ENCODE measurements at regions not wholly inside any gene's neighbourhood (a gene's known extent, or its start where the extent isn't known, plus 50 kb on each side); places are given as distances from the start of the nearest gene placed in this dataset.
"Not testable (repeated sequence)": the region's sequence is repeated elsewhere in the genome, so short reads cannot be mapped to it uniquely, and the experiment has no call there.

GRCh38 chr13:50611117-50611781 is 232.2 kb downstream of the DLEU7 start:
- peak in 1 of 3 donors; percentile 69 for DNase-seq (ENCODE audit: low read depth in 2 of 3, low spot score in 2 of 3)

- DNase-seq (ENCODE audit: low read depth in 2 of 3, low spot score in 2 of 3) = no peak
Measured at GRCh38 chr13:50612717-50613116, 230.8 kb downstream of the DLEU7 start.

- DNase-seq (ENCODE audit: low read depth in 2 of 3, low spot score in 2 of 3) = peak in 2 of 3 donors; percentile 43 to 46
Measured at GRCh38 chr13:50613356-50613831, 230.1 kb downstream of the DLEU7 start.

- no peak for DNase-seq (ENCODE audit: low read depth in 2 of 3, low spot score in 2 of 3)
Measured at GRCh38 chr13:50615234-50615633, 228.3 kb downstream of the DLEU7 start.

GRCh38 chr13:50616101-50616500 is 227.4 kb downstream of the DLEU7 start:
- no peak for DNase-seq (ENCODE audit: low read depth in 2 of 3, low spot score in 2 of 3)

- no peak for DNase-seq (ENCODE audit: low read depth in 2 of 3, low spot score in 2 of 3)
Measured at GRCh38 chr13:50617134-50617721, 226.3 kb downstream of the DLEU7 start.

GRCh38 chr13:50618206-50618605 is 225.3 kb downstream of the DLEU7 start:
- DNase-seq (ENCODE audit: low read depth in 2 of 3, low spot score in 2 of 3) = no peak

- DNase-seq (ENCODE audit: low read depth in 2 of 3, low spot score in 2 of 3) = no peak
Measured at GRCh38 chr13:50626101-50626547, 217.4 kb downstream of the DLEU7 start.

- no peak for DNase-seq (ENCODE audit: low read depth in 2 of 3, low spot score in 2 of 3)
Measured at GRCh38 chr13:50627111-50627510, 216.4 kb downstream of the DLEU7 start.

GRCh38 chr13:50628512-50628911 is 215.0 kb downstream of the DLEU7 start:
- not testable (repeated sequence) for DNase-seq (ENCODE audit: low read depth in 2 of 3, low spot score in 2 of 3)

GRCh38 chr13:50629497-50629896 is 214.0 kb downstream of the DLEU7 start:
- DNase-seq (ENCODE audit: low read depth in 2 of 3, low spot score in 2 of 3) = no peak

GRCh38 chr13:50629966-50630365 is 213.5 kb downstream of the DLEU7 start:
- no peak for DNase-seq (ENCODE audit: low read depth in 2 of 3, low spot score in 2 of 3)

GRCh38 chr13:50631041-50631440 is 212.5 kb downstream of the DLEU7 start:
- DNase-seq (ENCODE audit: low read depth in 2 of 3, low spot score in 2 of 3) = no peak

- no peak for DNase-seq (ENCODE audit: low read depth in 2 of 3, low spot score in 2 of 3)
Measured at GRCh38 chr13:50634339-50634738, 209.2 kb downstream of the DLEU7 start.

- peak in 2 of 3 donors; percentile 21 to 28 for DNase-seq (ENCODE audit: low read depth in 2 of 3, low spot score in 2 of 3)
Measured at GRCh38 chr13:50635504-50635903, 208.0 kb downstream of the DLEU7 start.

GRCh38 chr13:50636007-50636704 is 207.3 kb downstream of the DLEU7 start:
- no peak for DNase-seq (ENCODE audit: low read depth in 2 of 3, low spot score in 2 of 3)

- no peak for DNase-seq (ENCODE audit: low read depth in 2 of 3, low spot score in 2 of 3)
Measured at GRCh38 chr13:50643060-50643459, 200.4 kb downstream of the DLEU7 start.

GRCh38 chr13:50644081-50644871 is 199.2 kb downstream of the DLEU7 start:
- DNase-seq (ENCODE audit: low read depth in 2 of 3, low spot score in 2 of 3) = no peak

GRCh38 chr13:50645092-50645491 is 198.4 kb downstream of the DLEU7 start:
- no peak for DNase-seq (ENCODE audit: low read depth in 2 of 3, low spot score in 2 of 3)

- no peak for DNase-seq (ENCODE audit: low read depth in 2 of 3, low spot score in 2 of 3)
Measured at GRCh38 chr13:50646070-50646469, 197.4 kb downstream of the DLEU7 start.

- no peak for DNase-seq (ENCODE audit: low read depth in 2 of 3, low spot score in 2 of 3)
Measured at GRCh38 chr13:50649211-50649610, 194.3 kb downstream of the DLEU7 start.

All from hematopoietic multipotent progenitor cell (in vitro differentiated cells).